Activated T-helper 2 cell treated with anti-CD3 and anti-CD28 coated beads, Interferon-gamma antibody, Interleukin-2, Interleukin-4, amounts not matched to agents 10 μg/mL and 5 μg/mL and 100 μg/mL, durations not matched to agents 14 hours and 24 hours and 36 hours (primary cell): ENCODE measurements at regions not wholly inside any gene's neighbourhood (a gene's known extent, or its start where the extent isn't known, plus 50 kb on each side); places are given as distances from the start of the nearest gene placed in this dataset.
"Not testable (repeated sequence)": the region's sequence is repeated elsewhere in the genome, so short reads cannot be mapped to it uniquely, and the experiment has no call there.

Experiments
- DNase-seq: peaks from one replicate; pipeline ENCODE4 v3.0.0; 2021; ENCODE audit warnings: low spot score
- H3K27ac Mint-ChIP-seq: one replicate; pipeline ENCODE4 v1.8.0; 2021; ENCODE audit warnings: mixed read lengths
- H3K27me3 Mint-ChIP-seq: one replicate; pipeline ENCODE4 v1.8.0; 2021; ENCODE audit warnings: low read depth, mixed read lengths
- H3K36me3 Mint-ChIP-seq: one replicate; pipeline ENCODE4 v1.8.0; 2021; ENCODE audit warnings: low read depth, mixed read lengths
- H3K4me1 Mint-ChIP-seq: one replicate; pipeline ENCODE4 v1.8.0; 2021; ENCODE audit warnings: low read depth, mixed read lengths
- H3K4me3 Mint-ChIP-seq: one replicate; pipeline ENCODE4 v1.8.0; 2021; ENCODE audit warnings: low read depth, mild to moderate bottlenecking, moderate library complexity, mixed read lengths
- H3K9me3 Mint-ChIP-seq: one replicate; pipeline ENCODE4 v1.8.0; 2021; ENCODE audit warnings: mixed read lengths
- intact Hi-C: fragments of 100-400 bp; cut with micrococcal nuclease; formaldehyde crosslinking; loops from one replicate; pipeline ENCODE4 v1.15.1; 2023

GRCh38 chr5:91825618-91826017, 442.5 kb upstream of the ARRDC3 start:
- no peaks in the 10 kb centered on the region for H3K27me3 Mint-ChIP-seq
- DNase-seq = no peak
- H3K4me3 Mint-ChIP-seq = no peak overlapping the region
- intact Hi-C loops = no loop called here
- H3K27ac Mint-ChIP-seq = no peak overlapping the region
- H3K9me3 Mint-ChIP-seq = no peaks in the 10 kb centered on the region
- no peaks in the 10 kb centered on the region for H3K36me3 Mint-ChIP-seq
- no peaks in the 10 kb centered on the region for H3K4me1 Mint-ChIP-seq

- no peaks in the 10 kb centered on the region for H3K4me1 Mint-ChIP-seq
- H3K27ac Mint-ChIP-seq = no peak overlapping the region
- H3K36me3 Mint-ChIP-seq = no peaks in the 10 kb centered on the region
- no peak for DNase-seq
- H3K9me3 Mint-ChIP-seq = no peaks in the 10 kb centered on the region
- intact Hi-C loops = no loop called here
- no peaks in the 10 kb centered on the region for H3K27me3 Mint-ChIP-seq
- H3K4me3 Mint-ChIP-seq = no peak overlapping the region
These were observed 441.3 kb upstream of the ARRDC3 start for GRCh38 chr5:91824406-91824805.

GRCh38 chr5:91820874-91821273, 437.8 kb upstream of the ARRDC3 start:
- no peak overlapping the region for H3K27ac Mint-ChIP-seq
- H3K9me3 Mint-ChIP-seq = no peaks in the 10 kb centered on the region
- no peaks in the 10 kb centered on the region for H3K27me3 Mint-ChIP-seq
- intact Hi-C loops = no loop called here
- H3K36me3 Mint-ChIP-seq = no peaks in the 10 kb centered on the region
- no peaks in the 10 kb centered on the region for H3K4me1 Mint-ChIP-seq
- DNase-seq = no peak
- no peak overlapping the region for H3K4me3 Mint-ChIP-seq

DNA sequence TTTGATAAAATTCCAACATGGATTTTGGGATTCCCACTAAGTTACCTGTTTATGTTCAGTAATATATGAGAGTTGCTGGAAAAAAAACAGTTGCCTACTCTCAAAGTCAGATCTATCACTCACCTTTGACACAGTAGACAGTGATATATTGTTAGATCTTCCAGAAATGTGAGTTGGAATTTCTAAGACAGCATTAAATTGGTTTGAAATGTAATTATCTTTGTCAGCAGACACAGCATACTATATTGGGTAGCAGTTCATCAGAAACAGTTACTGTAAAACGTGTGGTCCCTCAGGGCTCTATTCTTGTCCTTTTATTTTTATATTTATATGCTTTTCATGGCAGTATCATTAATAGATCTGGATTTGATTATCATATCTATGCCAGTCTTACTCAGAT, 433.6 kb upstream of the ARRDC3 start:
- Mint-ChIP-seq H3K36me3 (no peaks in the 10 kb centered on the region), H3K27ac (no peak overlapping the region), H3K4me3 (no peak overlapping the region), H3K4me1 (no peaks in the 10 kb centered on the region), H3K9me3 (no peaks in the 10 kb centered on the region), H3K27me3 (no peaks in the 10 kb centered on the region)
- intact Hi-C loops = no loop called here
- no peak for DNase-seq

GRCh38 chr5:91797576-91797975, 414.5 kb upstream of the ARRDC3 start:
- Mint-ChIP-seq H3K36me3 (no peaks in the 10 kb centered on the region), H3K27me3 (no peaks in the 10 kb centered on the region), H3K27ac (no peak overlapping the region), H3K9me3 (peaks cover 17% of the 10 kb centered on the region), H3K4me3 (no peak overlapping the region), H3K4me1 (no peaks in the 10 kb centered on the region)
- intact Hi-C loops = no loop called here
- DNase-seq = no peak

GRCh38 chr5:91794856-91795548, 411.9 kb upstream of the ARRDC3 start:
- H3K27ac Mint-ChIP-seq = no peak overlapping the region
- no peaks in the 10 kb centered on the region for H3K36me3 Mint-ChIP-seq
- no peak for DNase-seq
- no peak overlapping the region for H3K4me3 Mint-ChIP-seq
- intact Hi-C loops = no loop called here
- H3K27me3 Mint-ChIP-seq = no peaks in the 10 kb centered on the region
- H3K9me3 Mint-ChIP-seq = no peaks in the 10 kb centered on the region
- no peaks in the 10 kb centered on the region for H3K4me1 Mint-ChIP-seq

DNA sequence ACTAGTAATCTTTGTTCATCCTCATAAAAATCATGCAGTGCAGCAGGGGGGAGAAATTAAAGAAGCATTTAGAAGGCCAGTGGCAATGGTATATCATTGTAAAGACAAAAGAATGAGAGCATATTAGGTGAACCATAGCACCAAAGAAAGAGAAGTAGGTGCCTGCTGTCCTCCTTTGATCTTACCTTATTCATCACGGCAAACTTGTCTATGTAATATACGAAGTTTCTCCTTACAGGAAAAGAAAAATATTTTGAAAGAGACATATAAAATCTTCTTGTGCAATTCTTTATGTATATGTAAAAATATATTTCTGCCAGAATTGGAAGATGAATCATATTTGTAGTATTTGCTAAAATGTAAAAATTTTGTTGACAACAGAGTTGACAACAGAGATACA, 411.3 kb upstream of the ARRDC3 start:
- Mint-ChIP-seq H3K4me1 (no peaks in the 10 kb centered on the region), H3K27me3 (no peaks in the 10 kb centered on the region), H3K9me3 (no peaks in the 10 kb centered on the region), H3K4me3 (no peak overlapping the region), H3K36me3 (no peaks in the 10 kb centered on the region), H3K27ac (no peak overlapping the region)
- DNase-seq = no peak
- intact Hi-C loops = no loop called here

- no peak overlapping the region for H3K27ac Mint-ChIP-seq
- intact Hi-C loops = no loop called here
- no peak overlapping the region for H3K4me3 Mint-ChIP-seq
- no peaks in the 10 kb centered on the region for H3K36me3 Mint-ChIP-seq
- no peaks in the 10 kb centered on the region for H3K9me3 Mint-ChIP-seq
- no peaks in the 10 kb centered on the region for H3K27me3 Mint-ChIP-seq
- DNase-seq = no peak
- H3K4me1 Mint-ChIP-seq = no peaks in the 10 kb centered on the region
These were observed 404.6 kb upstream of the ARRDC3 start for GRCh38 chr5:91787718-91788117.

GRCh38 chr5:91777671-91778070, 394.6 kb upstream of the ARRDC3 start:
- Mint-ChIP-seq H3K9me3 (no peaks in the 10 kb centered on the region), H3K27ac (no peak overlapping the region), H3K4me1 (no peaks in the 10 kb centered on the region), H3K27me3 (no peaks in the 10 kb centered on the region), H3K36me3 (no peaks in the 10 kb centered on the region), H3K4me3 (no peak overlapping the region)
- DNase-seq = no peak
- intact Hi-C loops = no loop called here

DNA sequence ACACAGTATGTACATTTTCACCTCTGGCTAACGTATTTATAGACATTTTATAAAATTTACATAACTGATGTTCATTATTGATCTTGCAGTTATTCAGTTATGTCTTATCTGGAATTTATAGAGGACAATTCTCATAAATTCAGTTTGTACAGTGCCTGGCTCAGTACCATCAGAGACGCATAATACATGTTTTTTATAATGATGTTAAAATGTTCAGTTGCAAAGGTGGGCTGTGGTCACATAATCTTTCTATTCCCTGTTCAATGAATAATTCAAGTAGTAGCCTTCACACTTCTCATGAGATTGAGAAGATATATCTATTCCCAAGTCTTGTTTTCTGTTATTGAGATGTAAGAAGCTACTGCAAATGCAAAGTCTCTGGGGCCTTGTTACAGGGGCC, 393.1 kb upstream of the ARRDC3 start:
- intact Hi-C loops = no loop called here
- no peak for DNase-seq
- no peak overlapping the region for H3K27ac Mint-ChIP-seq
- no peaks in the 10 kb centered on the region for H3K36me3 Mint-ChIP-seq
- H3K4me3 Mint-ChIP-seq = no peak overlapping the region
- H3K27me3 Mint-ChIP-seq = no peaks in the 10 kb centered on the region
- H3K9me3 Mint-ChIP-seq = no peaks in the 10 kb centered on the region
- no peaks in the 10 kb centered on the region for H3K4me1 Mint-ChIP-seq

DNA sequence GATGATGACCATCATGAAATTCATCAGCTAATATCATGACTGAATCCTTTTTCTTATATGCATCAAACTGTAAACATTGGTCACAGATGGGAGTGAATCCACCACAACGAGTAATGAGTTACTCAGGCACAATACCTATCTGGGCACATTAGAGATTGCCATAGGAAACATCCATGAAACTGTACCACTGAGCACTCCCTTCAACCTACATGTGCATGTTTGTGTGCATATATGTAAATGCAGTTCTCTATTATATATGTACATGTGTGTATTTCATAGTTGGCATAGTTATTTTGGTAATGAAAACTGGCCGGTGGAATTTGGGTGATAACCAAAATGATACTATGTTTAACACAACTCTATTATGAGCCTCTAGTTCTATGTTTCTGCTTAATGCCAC, 387.3 kb upstream of the ARRDC3 start:
- Mint-ChIP-seq H3K27me3 (no peaks in the 10 kb centered on the region), H3K27ac (no peak overlapping the region), H3K4me3 (no peak overlapping the region), H3K36me3 (no peaks in the 10 kb centered on the region), H3K4me1 (no peaks in the 10 kb centered on the region), H3K9me3 (peaks cover 2% of the 10 kb centered on the region)
- intact Hi-C loops = no loop called here
- no peak for DNase-seq

DNA sequence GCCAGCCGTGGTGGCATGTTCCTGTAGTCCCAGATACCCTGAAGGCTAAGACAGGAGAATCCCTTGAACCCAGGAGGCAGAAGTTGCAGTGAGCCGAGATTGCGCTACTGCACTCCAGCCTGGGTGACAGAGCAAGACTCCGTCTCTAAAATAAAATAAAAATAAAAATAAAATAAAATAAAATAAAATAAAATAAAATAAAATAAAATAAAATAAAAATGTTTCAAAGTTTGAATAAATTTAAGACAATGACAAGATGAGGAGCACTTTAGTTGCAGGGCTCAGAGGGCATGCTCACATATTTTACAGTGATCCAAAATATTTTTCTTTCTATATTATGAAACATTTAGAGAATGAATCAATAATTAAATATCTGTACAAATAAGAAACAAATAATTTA, 374.3 kb upstream of the ARRDC3 start:
- H3K4me3 Mint-ChIP-seq, DNase-seq, H3K27ac Mint-ChIP-seq, H3K27me3 Mint-ChIP-seq, H3K36me3 Mint-ChIP-seq, intact Hi-C loops, H3K9me3 Mint-ChIP-seq, H3K4me1 Mint-ChIP-seq: not testable (repeated sequence)

DNA sequence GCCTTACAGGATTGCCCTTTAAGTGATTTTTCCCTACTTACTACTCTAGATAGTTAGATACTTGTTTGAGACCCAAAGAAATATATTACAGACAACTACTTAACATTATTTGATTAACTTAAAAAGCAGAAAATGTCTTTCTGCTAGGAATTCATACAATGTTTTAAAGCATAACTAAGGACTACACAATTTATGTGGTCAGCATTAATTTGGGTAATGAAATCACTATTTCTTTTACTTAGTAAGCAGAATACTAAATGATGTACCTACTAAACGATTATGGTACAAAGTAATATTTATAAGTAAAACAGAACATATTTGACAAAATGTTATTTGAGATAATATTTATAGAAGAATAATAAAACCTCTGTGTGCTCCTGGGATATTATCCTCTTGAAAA, 371.9 kb upstream of the ARRDC3 start:
- Mint-ChIP-seq H3K27ac (no peak overlapping the region), H3K4me3 (no peak overlapping the region), H3K9me3 (no peaks in the 10 kb centered on the region), H3K4me1 (no peaks in the 10 kb centered on the region), H3K27me3 (no peaks in the 10 kb centered on the region), H3K36me3 (no peaks in the 10 kb centered on the region)
- no peak for DNase-seq
- intact Hi-C loops = no loop called here

DNA sequence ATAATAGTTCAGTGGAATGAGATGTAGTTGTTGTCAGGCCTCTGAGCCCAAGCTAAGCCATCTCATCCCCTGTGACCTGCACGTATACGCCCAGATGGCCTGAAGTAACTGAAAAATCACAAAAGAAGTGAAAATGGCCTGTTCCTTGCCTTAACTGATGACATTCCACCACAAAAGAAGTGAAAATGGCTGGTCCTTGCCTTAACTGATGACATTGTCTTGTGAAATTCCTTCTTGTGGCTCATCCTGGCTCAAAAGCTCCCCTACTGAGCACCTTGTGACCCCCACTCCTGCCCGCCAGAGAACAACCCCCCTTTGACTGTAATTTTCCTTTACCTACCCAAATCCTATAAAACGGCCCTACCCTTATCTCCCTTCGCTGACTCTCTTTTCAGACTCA, 361.4 kb upstream of the ARRDC3 start:
- intact Hi-C loops, DNase-seq, H3K36me3 Mint-ChIP-seq, H3K4me1 Mint-ChIP-seq, H3K4me3 Mint-ChIP-seq, H3K9me3 Mint-ChIP-seq, H3K27me3 Mint-ChIP-seq, H3K27ac Mint-ChIP-seq: not testable (repeated sequence)
